ENCODE measurements at regions not wholly inside any gene's neighbourhood (a gene's known extent, or its start where the extent isn't known, plus 50 kb on each side); places are given as distances from the start of the nearest gene placed in this dataset.

DNA sequence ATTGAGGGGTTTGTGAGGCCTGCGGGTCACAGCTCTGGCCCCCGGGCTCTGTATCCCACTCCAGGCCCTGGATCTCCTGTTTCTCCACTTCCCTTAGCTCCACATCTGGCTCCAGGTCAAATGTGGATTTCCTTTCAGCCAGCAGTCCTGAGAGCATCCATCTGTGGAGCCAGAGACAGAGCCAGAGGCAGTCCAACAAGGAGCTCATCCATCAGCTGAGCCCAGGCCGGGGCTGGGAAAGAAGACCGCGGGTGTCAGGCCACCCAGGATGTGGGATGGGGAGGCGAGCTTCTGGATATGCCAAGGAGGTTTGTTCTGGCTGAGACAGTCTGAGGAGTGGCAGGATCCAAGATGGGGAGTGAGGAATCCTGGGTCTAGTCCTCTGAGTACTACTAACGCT lies 91.7 kb downstream of the EFNB1 start:
- no peak overlapping the region for H2AFZ ChIP-seq (ENCODE audit: low read depth, low read length)
- TF ChIP-seq, protein P1, sequence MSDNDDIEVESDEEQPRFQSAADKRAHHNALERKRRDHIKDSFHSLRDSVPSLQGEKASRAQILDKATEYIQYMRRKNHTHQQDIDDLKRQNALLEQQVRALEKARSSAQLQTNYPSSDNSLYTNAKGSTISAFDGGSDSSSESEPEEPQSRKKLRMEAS (IDR thresholded peaks at IDR 0.05; ENCODE audit: insufficient read depth, insufficient read length): no peak
- TF ChIP-seq MYC (IDR thresholded peaks at IDR 0.05; ENCODE audit: low read depth, low read length) (no peak), FOS (IDR thresholded peaks at IDR 0.05; ENCODE audit: borderline replicate concordance, insufficient read depth, low read length) (no peak), POLR2A (IDR thresholded peaks at IDR 0.05; ENCODE audit: low read depth, low read length) (no peak), POLR2AphosphoS5 (IDR thresholded peaks at IDR 0.05; ENCODE audit: insufficient read depth, low read depth, low read length) (no peak), GATA2 (IDR thresholded peaks at IDR 0.05; ENCODE audit: insufficient read depth, insufficient read length, low read depth, low read length) (no peak), JUN (IDR thresholded peaks at IDR 0.05; ENCODE audit: borderline replicate concordance, insufficient read depth, insufficient read length, low read depth) (no peak), EZH2 (IDR thresholded peaks at IDR 0.05; ENCODE audit: borderline replicate concordance, low read depth, low read length, severe bottlenecking) (no peak)
- TF ChIP-seq, protein P2, sequence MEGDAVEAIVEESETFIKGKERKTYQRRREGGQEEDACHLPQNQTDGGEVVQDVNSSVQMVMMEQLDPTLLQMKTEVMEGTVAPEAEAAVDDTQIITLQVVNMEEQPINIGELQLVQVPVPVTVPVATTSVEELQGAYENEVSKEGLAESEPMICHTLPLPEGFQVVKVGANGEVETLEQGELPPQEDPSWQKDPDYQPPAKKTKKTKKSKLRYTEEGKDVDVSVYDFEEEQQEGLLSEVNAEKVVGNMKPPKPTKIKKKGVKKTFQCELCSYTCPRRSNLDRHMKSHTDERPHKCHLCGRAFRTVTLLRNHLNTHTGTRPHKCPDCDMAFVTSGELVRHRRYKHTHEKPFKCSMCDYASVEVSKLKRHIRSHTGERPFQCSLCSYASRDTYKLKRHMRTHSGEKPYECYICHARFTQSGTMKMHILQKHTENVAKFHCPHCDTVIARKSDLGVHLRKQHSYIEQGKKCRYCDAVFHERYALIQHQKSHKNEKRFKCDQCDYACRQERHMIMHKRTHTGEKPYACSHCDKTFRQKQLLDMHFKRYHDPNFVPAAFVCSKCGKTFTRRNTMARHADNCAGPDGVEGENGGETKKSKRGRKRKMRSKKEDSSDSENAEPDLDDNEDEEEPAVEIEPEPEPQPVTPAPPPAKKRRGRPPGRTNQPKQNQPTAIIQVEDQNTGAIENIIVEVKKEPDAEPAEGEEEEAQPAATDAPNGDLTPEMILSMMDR (IDR thresholded peaks at IDR 0.05; ENCODE audit: extremely low read depth in 1 of 2, insufficient read depth in 1 of 2, low read depth in 1 of 2, low read length in 2 of 2): no peak
- H3K9me1 ChIP-seq (replicated peaks; ENCODE audit: control insufficient read depth, extremely low read depth, insufficient read depth, low read length): no peaks in the 10 kb centered on the region
- no peak for FAIRE-seq
- H3K4me2 ChIP-seq (ENCODE audit: insufficient read depth, low read length): no peak overlapping the region
- no peak overlapping the region for H3K4me3 ChIP-seq (replicated peaks in 1 of 3; ENCODE audit: insufficient read depth in 1 of 3, low read depth in 1 of 3, low read length in 3 of 3)
- no peaks in the 10 kb centered on the region for H3K36me3 ChIP-seq (ENCODE audit: control insufficient read depth in 2 of 2, extremely low read depth in 1 of 2, insufficient read depth in 2 of 2, low read length in 2 of 2)
- no peaks in the 10 kb centered on the region for H3K79me2 ChIP-seq (ENCODE audit: control insufficient read depth, insufficient read depth, low read length)
- H3K27me3 ChIP-seq (ENCODE audit: control insufficient read depth in 2 of 2, insufficient read depth in 2 of 2, low read length in 2 of 2): no peaks in the 10 kb centered on the region
- no peaks in the 10 kb centered on the region for H4K20me1 ChIP-seq (replicated peaks; ENCODE audit: control insufficient read depth, extremely low read depth, insufficient read depth, low read length)
- H3K9ac ChIP-seq (replicated peaks; ENCODE audit: extremely low read depth, insufficient read depth, low read length): no peak overlapping the region
- intact Hi-C loops (cut with micrococcal nuclease) (no loop called here), dilution Hi-C loops (cut with MboI; ENCODE audit: extremely low pct_ligation_motif_present, low sequenced_read_pairs) (no loop called here)
- POLR2A ChIA-PET: no interaction called here
- no peak for DNase-seq (ENCODE audit: low read depth, low spot score)
- CTCF ChIA-PET: interaction anchor here (0.5 to 1.5 kb wide), 2 partner anchors 60 to 75 kb away, joined by 3 read pairs; no protein-coding TSS in a partner anchor
- no TSS peak for BruUV-seq (replicated peaks)
- H3K4me1 ChIP-seq (ENCODE audit: control insufficient read depth, extremely low read depth, insufficient read depth, low read length): no peaks in the 10 kb centered on the region
- no peaks in the 10 kb centered on the region for H3K9me3 ChIP-seq (replicated peaks; ENCODE audit: control insufficient read depth, insufficient read depth, low read length)
- no peak overlapping the region for H3K27ac ChIP-seq (ENCODE audit: insufficient read depth, low read depth, low read length)

All from endothelial cell of umbilical vein (primary cell).